SK-N-SH (cell line): ENCODE measurements at regions not wholly inside any gene's neighbourhood (a gene's known extent, or its start where the extent isn't known, plus 50 kb on each side); places are given as distances from the start of the nearest gene placed in this dataset.

Experiments
- CTCF ChIA-PET: fragments of 300-600, 350-600 bp; formaldehyde crosslinking; extraction: SDS; loops from one replicate; lab custom pipeline; 2021; lab: Yijun Ruan, JAX
- POLR2A ChIA-PET: fragments of 350-600 bp; sonication (Branson Sonifier 250); formaldehyde crosslinking; extraction: SDS; loops from one replicate; lab custom pipeline; 2020; ENCODE audit warnings: antibody characterized with exemption, inconsistent platforms; lab: Yijun Ruan, JAX
- DNase-seq: peaks from one replicate; pipeline ENCODE4 v3.0.0; 2012
- H2AFZ ChIP-seq: fragments of 200-600 bp; sonication (generic); 2 replicates; pipeline ENCODE4 v1.8.1; 2016; ENCODE audit warnings: antibody characterized with exemption, mild to moderate bottlenecking, low read depth
- H3F3A ChIP-seq: fragments of 200-600 bp; sonication (generic); replicated peaks from 2 replicates; pipeline ENCODE3; 2016; ENCODE audit warnings: antibody characterized with exemption, mild to moderate bottlenecking; ENCODE audit not compliant: insufficient read depth
- H3K27ac ChIP-seq, 2 experiments: fragments of 200-500 bp in 1 of 2; fragments of 200-600 bp in 1 of 2; sonication (Bioruptor generic) in 1 of 2; sonication (generic), shearing (Covaris generic) in 1 of 2; 2 replicates each; pipeline versions ENCODE4 v1.5.1 to v1.6.1; 2014 to 2016; ENCODE audit warnings: low read depth in 2 of 2, inconsistent platforms in 1 of 2, low read length in 1 of 2, mild to moderate bottlenecking in 1 of 2, mixed read lengths in 1 of 2
- H3K27me3 ChIP-seq: fragments of 200-600 bp; sonication (generic), shearing (Covaris generic); 2 replicates; pipeline ENCODE4 v1.6.1; 2016; ENCODE audit warnings: mixed run types; ENCODE audit not compliant: insufficient read depth
- H3K36me3 ChIP-seq, 2 experiments: fragments of 200-500 bp in 1 of 2; fragments of 200-600 bp in 1 of 2; sonication (Bioruptor generic) in 1 of 2; sonication (generic) in 1 of 2; replicated peaks in 1 of 2; 2 replicates each; pipeline versions ENCODE3 to v1.5.1; 2014 to 2016; ENCODE audit warnings: low read length in 1 of 2, mild to moderate bottlenecking in 1 of 2; ENCODE audit not compliant: insufficient read depth in 2 of 2, control insufficient read depth in 1 of 2
- H3K4me1 ChIP-seq, 2 experiments: fragments of 200-500 bp in 1 of 2; fragments of 200-600 bp in 1 of 2; sonication (Bioruptor generic) in 1 of 2; sonication (generic), shearing (Covaris generic) in 1 of 2; 2 replicates each; pipeline versions ENCODE4 v1.5.1 to v1.6.1; 2014 to 2016; ENCODE audit warnings: low read depth in 1 of 2, low read length in 1 of 2, mixed run types in 1 of 2; ENCODE audit not compliant: insufficient read depth in 2 of 2, control insufficient read depth in 1 of 2
- H3K4me2 ChIP-seq: fragments of 200-600 bp; sonication (generic), shearing (Covaris generic); 2 replicates; pipeline ENCODE4 v1.6.1; 2017; ENCODE audit warnings: mixed run types
- H3K4me3 ChIP-seq, 2 experiments: fragments of 200-500 bp in 1 of 2; fragments of 200-600 bp in 1 of 2; sonication (Bioruptor generic) in 1 of 2; sonication (generic), shearing (Covaris generic) in 1 of 2; 2 replicates each; pipeline versions ENCODE4 v1.5.1 to v1.8.1; 2014 to 2016; ENCODE audit warnings: low read depth in 2 of 2, inconsistent platforms in 1 of 2, low read length in 1 of 2, mild to moderate bottlenecking in 1 of 2, mixed read lengths in 1 of 2, moderate library complexity in 1 of 2
- H3K79me2 ChIP-seq: fragments of 200-600 bp; sonication (generic); 2 replicates; pipeline ENCODE4 v1.8.1; 2017; ENCODE audit warnings: mild to moderate bottlenecking; ENCODE audit not compliant: insufficient read depth
- H3K9ac ChIP-seq: fragments of 200-600 bp; sonication (generic); 2 replicates; pipeline ENCODE4 v1.6.1; 2017; ENCODE audit warnings: mixed run types
- H3K9me2 ChIP-seq: fragments of 200-600 bp; sonication (generic); 2 replicates; pipeline ENCODE4 v1.6.1; 2017; ENCODE audit warnings: mixed run types
- H3K9me3 ChIP-seq: fragments of 200-600 bp; sonication (generic); 2 replicates; pipeline ENCODE4 v1.6.1; 2017; ENCODE audit warnings: mixed run types, mild to moderate bottlenecking, moderate library complexity
- H4K20me1 ChIP-seq: fragments of 200-600 bp; sonication (generic); 2 replicates; pipeline ENCODE4 v1.6.1; 2017; ENCODE audit warnings: mild to moderate bottlenecking, mixed run types; ENCODE audit not compliant: insufficient read depth
- CTCF ChIP-seq: fragments of 200-600 bp; sonication (generic); IDR thresholded peaks from 2 replicates; pipeline ENCODE4 v1.6.1; 2017; ENCODE audit warnings: antibody characterized with exemption, mild to moderate bottlenecking, moderate library complexity
- ELF1 ChIP-seq: IDR thresholded peaks from 2 replicates; pipeline ENCODE4 v1.4.0; 2012
- EZH2phosphoT487 ChIP-seq: fragments of 200-600 bp; sonication (generic); IDR thresholded peaks from 2 replicates; pipeline ENCODE4 v1.6.1; 2017; ENCODE audit warnings: low read depth, mixed run types, mild to moderate bottlenecking, antibody characterized with exemption, moderate library complexity, borderline replicate concordance
- FOSL2 ChIP-seq: IDR thresholded peaks from 2 replicates; pipeline ENCODE4 v1.4.0; 2012; ENCODE audit warnings: low read depth, mild to moderate bottlenecking, moderate library complexity, borderline replicate concordance
- FOXM1 ChIP-seq: IDR thresholded peaks from 2 replicates; pipeline ENCODE4 v1.4.0; 2012; ENCODE audit warnings: low read depth, mild to moderate bottlenecking
- GABPA ChIP-seq: IDR thresholded peaks from 2 replicates; pipeline ENCODE4 v1.4.0; 2012; ENCODE audit warnings: low read depth, mild to moderate bottlenecking
- GATA2 ChIP-seq: sonication (generic); formaldehyde crosslinking; IDR thresholded peaks from 2 replicates; pipeline ENCODE4 v1.5.0; 2020; ENCODE audit warnings: mild to moderate bottlenecking, missing genetic modification reagents
- JUND ChIP-seq: IDR thresholded peaks from 2 replicates; pipeline ENCODE4 v1.4.0; 2012
- MEF2A ChIP-seq: IDR thresholded peaks from 2 replicates; pipeline ENCODE4 v1.4.0; 2012; ENCODE audit warnings: low read depth, borderline replicate concordance
- NFIC ChIP-seq: IDR thresholded peaks from 2 replicates; pipeline ENCODE4 v1.4.0; 2012; ENCODE audit warnings: borderline replicate concordance
- NRF1 ChIP-seq: IDR thresholded peaks from 2 replicates; pipeline ENCODE4 v1.6.1; 2012; ENCODE audit warnings: low read depth, mild to moderate bottlenecking, low read length
- RFX5 ChIP-seq: IDR thresholded peaks from 2 replicates; pipeline ENCODE4 v1.6.1; 2012; ENCODE audit warnings: mild to moderate bottlenecking, improper control_type of control experiment, low read length
- RXRA ChIP-seq: IDR thresholded peaks from 2 replicates; pipeline ENCODE4 v1.4.0; 2012; ENCODE audit warnings: low read depth, mild to moderate bottlenecking, borderline replicate concordance
- TCF12 ChIP-seq: IDR thresholded peaks from 2 replicates; pipeline ENCODE4 v1.4.0; 2012
- TEAD4 ChIP-seq: IDR thresholded peaks from 2 replicates; pipeline ENCODE4 v1.4.0; 2012; ENCODE audit warnings: mild to moderate bottlenecking, borderline replicate concordance; ENCODE audit not compliant: insufficient read depth
- USF1 ChIP-seq: IDR thresholded peaks from 2 replicates; pipeline ENCODE4 v1.4.0; 2012; ENCODE audit warnings: low read depth, borderline replicate concordance
- WGBS: methylation state at CpG from one replicate; pipeline ENCODE4 v1.1.6; 2017; ENCODE audit warnings: low lambda C conversion rate; 5-methylcytosine and 5-hydroxymethylcytosine counted together
- TF ChIP-seq, protein P1 (sequence below): IDR thresholded peaks from 2 replicates; pipeline ENCODE4 v1.6.1; 2012; ENCODE audit warnings: mild to moderate bottlenecking, low read depth, low read length, moderate library complexity

DNA sequence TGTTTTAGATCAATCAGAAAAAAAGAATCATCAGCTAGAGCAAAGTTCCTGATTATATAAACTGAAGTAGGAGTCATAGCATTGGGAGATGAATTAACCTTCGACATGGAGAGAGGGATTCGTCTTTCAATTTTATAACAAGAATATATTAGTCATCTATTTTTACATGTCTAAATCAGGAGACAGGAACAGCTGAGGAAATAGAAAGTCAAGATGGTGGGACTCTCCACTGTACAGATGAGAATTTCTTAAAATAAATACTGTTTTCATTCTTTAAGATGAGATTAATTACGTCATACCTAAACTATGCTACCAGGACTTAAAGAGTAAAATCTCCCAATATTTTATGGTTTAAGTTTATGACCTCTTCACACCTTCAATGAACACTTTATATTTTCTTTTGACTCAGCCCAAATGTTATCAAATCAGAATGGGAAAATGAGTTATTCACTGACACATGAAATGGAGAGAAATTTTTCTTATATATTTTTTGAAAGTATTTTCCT lies 1137.7 kb downstream of the EPHA7 start:
- no peak for DNase-seq
- ChIA-PET POLR2A (no interaction called here), CTCF (no interaction called here)
- no peaks in the 10 kb centered on the region for H3K79me2 ChIP-seq
- no peaks in the 10 kb centered on the region for H4K20me1 ChIP-seq
- H3K4me2 ChIP-seq = no peak overlapping the region
- no peak overlapping the region for H3K27ac ChIP-seq
- no peaks in the 10 kb centered on the region for H3F3A ChIP-seq
- TF ChIP-seq TCF12 (no peak), CTCF (no peak)
- WGBS = 7% methylated on average over 3 of the region's 3 CpGs
- H3K27me3 ChIP-seq = no peaks in the 10 kb centered on the region
- no peaks in the 10 kb centered on the region for H3K4me1 ChIP-seq
- H3K9me2 ChIP-seq = no peaks in the 10 kb centered on the region; the same call in 1 of the 2 replicates
- no peak overlapping the region for H3K9ac ChIP-seq
- H3K4me3 ChIP-seq = no peak overlapping the region
- no peaks in the 10 kb centered on the region for H3K9me3 ChIP-seq
- no peak overlapping the region for H2AFZ ChIP-seq
- H3K36me3 ChIP-seq = no peaks in the 10 kb centered on the region

- no peaks in the 10 kb centered on the region for H3K79me2 ChIP-seq
- WGBS = 16% methylated on average over 5 of the region's 5 CpGs
- H2AFZ ChIP-seq = no peak overlapping the region
- no peaks in the 10 kb centered on the region for H3K27me3 ChIP-seq
- H3K4me1 ChIP-seq = no peaks in the 10 kb centered on the region
- no peak overlapping the region for H3K27ac ChIP-seq
- no peaks in the 10 kb centered on the region; the same call in 1 of the 2 replicates for H3K9me2 ChIP-seq
- H4K20me1 ChIP-seq = no peaks in the 10 kb centered on the region
- no peak overlapping the region for H3K4me2 ChIP-seq
- POLR2A ChIA-PET = no interaction called here
- DNase-seq = no peak
- no peaks in the 10 kb centered on the region for H3F3A ChIP-seq
- no peak overlapping the region for H3K9ac ChIP-seq
- CTCF ChIA-PET = interaction anchor here (0.6 kb wide), 1 partner anchor 68 kb away, joined by 3 read pairs; no protein-coding TSS in a partner anchor
- H3K9me3 ChIP-seq = no peaks in the 10 kb centered on the region
- H3K4me3 ChIP-seq = no peak overlapping the region
- no peaks in the 10 kb centered on the region for H3K36me3 ChIP-seq
- no peak for TF ChIP-seq RXRA
- no peak for TF ChIP-seq ELF1
- TF ChIP-seq FOSL2 = no peak
- no peak for TF ChIP-seq FOXM1
- no peak for TF ChIP-seq JUND
- no peak for TF ChIP-seq TEAD4
- TF ChIP-seq GABPA = no peak
- no peak for TF ChIP-seq NFIC
- no peak for TF ChIP-seq MEF2A
- TF ChIP-seq TCF12 = no peak
- no peak for TF ChIP-seq USF1
Measured at GRCh38 chr6:92275150-92275549, 1144.2 kb downstream of the EPHA7 start.

DNA sequence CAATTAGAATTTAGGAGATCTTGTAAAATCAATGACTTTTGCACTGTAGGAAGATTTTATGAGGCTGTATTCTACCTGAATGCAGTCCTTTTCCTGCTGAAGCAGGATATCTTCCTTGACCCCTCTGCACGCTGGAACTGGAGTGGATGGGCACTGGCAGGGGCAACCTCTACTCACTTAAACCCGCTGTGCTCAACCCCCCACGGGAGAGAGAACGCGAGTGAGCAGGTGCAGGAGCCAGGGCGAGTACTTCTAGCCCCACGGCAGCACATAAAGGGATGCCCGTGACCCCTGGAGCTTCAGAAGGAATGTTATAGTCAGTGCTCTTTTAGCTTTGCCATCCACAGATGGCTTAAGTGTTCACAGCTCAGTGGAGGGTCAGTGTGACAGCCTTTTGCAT lies 1144.8 kb downstream of the EPHA7 start:
- WGBS = 43% methylated on average over 7 of the region's 8 CpGs
- Histone ChIP-seq H3K9me3 (no peaks in the 10 kb centered on the region), H3K4me3 (no peak overlapping the region), H2AFZ (no peak overlapping the region), H3K27ac (no peak overlapping the region), H3K36me3 (no peaks in the 10 kb centered on the region), H3K4me1 (no peaks in the 10 kb centered on the region), H3K4me2 (no peak overlapping the region), H3K9ac (no peak overlapping the region), H3K79me2 (no peaks in the 10 kb centered on the region), H3K9me2 (no peaks in the 10 kb centered on the region; the same call in 1 of the 2 replicates), H3F3A (no peaks in the 10 kb centered on the region), H3K27me3 (no peaks in the 10 kb centered on the region), H4K20me1 (no peaks in the 10 kb centered on the region)
- DNase-seq = no peak
- CTCF ChIA-PET = no interaction called here
- POLR2A ChIA-PET = no interaction called here
- TF ChIP-seq, protein P1, sequence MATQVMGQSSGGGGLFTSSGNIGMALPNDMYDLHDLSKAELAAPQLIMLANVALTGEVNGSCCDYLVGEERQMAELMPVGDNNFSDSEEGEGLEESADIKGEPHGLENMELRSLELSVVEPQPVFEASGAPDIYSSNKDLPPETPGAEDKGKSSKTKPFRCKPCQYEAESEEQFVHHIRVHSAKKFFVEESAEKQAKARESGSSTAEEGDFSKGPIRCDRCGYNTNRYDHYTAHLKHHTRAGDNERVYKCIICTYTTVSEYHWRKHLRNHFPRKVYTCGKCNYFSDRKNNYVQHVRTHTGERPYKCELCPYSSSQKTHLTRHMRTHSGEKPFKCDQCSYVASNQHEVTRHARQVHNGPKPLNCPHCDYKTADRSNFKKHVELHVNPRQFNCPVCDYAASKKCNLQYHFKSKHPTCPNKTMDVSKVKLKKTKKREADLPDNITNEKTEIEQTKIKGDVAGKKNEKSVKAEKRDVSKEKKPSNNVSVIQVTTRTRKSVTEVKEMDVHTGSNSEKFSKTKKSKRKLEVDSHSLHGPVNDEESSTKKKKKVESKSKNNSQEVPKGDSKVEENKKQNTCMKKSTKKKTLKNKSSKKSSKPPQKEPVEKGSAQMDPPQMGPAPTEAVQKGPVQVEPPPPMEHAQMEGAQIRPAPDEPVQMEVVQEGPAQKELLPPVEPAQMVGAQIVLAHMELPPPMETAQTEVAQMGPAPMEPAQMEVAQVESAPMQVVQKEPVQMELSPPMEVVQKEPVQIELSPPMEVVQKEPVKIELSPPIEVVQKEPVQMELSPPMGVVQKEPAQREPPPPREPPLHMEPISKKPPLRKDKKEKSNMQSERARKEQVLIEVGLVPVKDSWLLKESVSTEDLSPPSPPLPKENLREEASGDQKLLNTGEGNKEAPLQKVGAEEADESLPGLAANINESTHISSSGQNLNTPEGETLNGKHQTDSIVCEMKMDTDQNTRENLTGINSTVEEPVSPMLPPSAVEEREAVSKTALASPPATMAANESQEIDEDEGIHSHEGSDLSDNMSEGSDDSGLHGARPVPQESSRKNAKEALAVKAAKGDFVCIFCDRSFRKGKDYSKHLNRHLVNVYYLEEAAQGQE = no peak
- TF ChIP-seq GATA2 (CRISPR knock-in tag) = no peak
- TF ChIP-seq NRF1 = no peak
- TF ChIP-seq TEAD4 = no peak
- no peak for TF ChIP-seq NFIC
- TF ChIP-seq RFX5 = no peak
- TF ChIP-seq EZH2phosphoT487 = no peak
- no peak for TF ChIP-seq RXRA
- no peak for TF ChIP-seq USF1
